GM18498 (cell line): ENCODE measurements at regions not wholly inside any gene's neighbourhood (a gene's known extent, or its start where the extent isn't known, plus 50 kb on each side); places are given as distances from the start of the nearest gene placed in this dataset.
"Not testable (repeated sequence)": the region's sequence is repeated elsewhere in the genome, so short reads cannot be mapped to it uniquely, and the experiment has no call there.

Source experiments
- ATAC-seq: cut with Tn5 transposase; IDR thresholded peaks from one replicate; pipeline ENCODE4 v1.9.1; 2021; ENCODE audit warnings: mild to moderate bottlenecking, moderate library complexity; ENCODE audit not compliant: unreplicated experiment

- ATAC-seq, result no peak
Observed at GRCh38 chr5:42066131-42066530, 141.1 kb downstream of the FBXO4 start.

- no peak for ATAC-seq
Observed at GRCh38 chr5:42074353-42074752, 149.3 kb downstream of the FBXO4 start.

GRCh38 chr5:42089705-42090104, 164.6 kb downstream of the FBXO4 start:
- no peak for ATAC-seq

- ATAC-seq, result no peak
Observed at GRCh38 chr5:42090162-42090561, 165.1 kb downstream of the FBXO4 start.

GRCh38 chr5:42099846-42100245, 174.8 kb downstream of the FBXO4 start:
- ATAC-seq, result not testable (repeated sequence)

GRCh38 chr5:42108468-42108867, 183.4 kb downstream of the FBXO4 start:
- no peak for ATAC-seq

- no peak for ATAC-seq
Observed at GRCh38 chr5:42109006-42109572, 184.0 kb downstream of the FBXO4 start.

GRCh38 chr5:42115721-42116120, 190.6 kb downstream of the FBXO4 start:
- ATAC-seq, result not testable (repeated sequence)

- ATAC-seq, result no peak
Observed at GRCh38 chr5:42120070-42120469, 195.0 kb downstream of the FBXO4 start.

- no peak for ATAC-seq
Observed at GRCh38 chr5:42121401-42121800, 196.3 kb downstream of the FBXO4 start.

GRCh38 chr5:42131081-42131480, 206.0 kb downstream of the FBXO4 start:
- no peak for ATAC-seq

- ATAC-seq, result no peak
Observed at GRCh38 chr5:42143361-42143760, 218.3 kb downstream of the FBXO4 start.

GRCh38 chr5:42148813-42149212, 223.7 kb downstream of the FBXO4 start:
- ATAC-seq, result no peak

GRCh38 chr5:42157215-42157614, 232.1 kb downstream of the FBXO4 start:
- no peak for ATAC-seq

GRCh38 chr5:42163083-42163482, 238.0 kb downstream of the FBXO4 start:
- ATAC-seq, result no peak

- ATAC-seq, result no peak
Observed at GRCh38 chr5:42168091-42168670, 243.1 kb downstream of the FBXO4 start.

GRCh38 chr5:42176118-42176517, 247.1 kb upstream of the GHR start:
- ATAC-seq, result not testable (repeated sequence)

- ATAC-seq, result not testable (repeated sequence)
Observed at GRCh38 chr5:42179843-42180242, 243.4 kb upstream of the GHR start.

- no peak for ATAC-seq
Observed at GRCh38 chr5:42216904-42217303, 206.3 kb upstream of the GHR start.

GRCh38 chr5:42217791-42218190, 205.4 kb upstream of the GHR start:
- no peak for ATAC-seq

- ATAC-seq, result no peak
Observed at GRCh38 chr5:42225009-42225408, 198.2 kb upstream of the GHR start.

- no peak for ATAC-seq
Observed at GRCh38 chr5:42228279-42228678, 195.0 kb upstream of the GHR start.

GRCh38 chr5:42230839-42231238, 192.4 kb upstream of the GHR start:
- ATAC-seq, result no peak
